Chondrocyte (in vitro differentiated cells): ENCODE measurements at regions not wholly inside any gene's neighbourhood (a gene's known extent, or its start where the extent isn't known, plus 50 kb on each side); places are given as distances from the start of the nearest gene placed in this dataset.

Source experiments
- DNase-seq: peaks from one replicate; pipeline ENCODE4 v3.0.0; 2021; ENCODE audit warnings: mixed read lengths, low spot score
- H3K27ac Mint-ChIP-seq: one replicate; pipeline ENCODE4 v1.8.0; 2021; ENCODE audit warnings: mild to moderate bottlenecking, moderate library complexity, mixed read lengths; ENCODE audit not compliant: unreplicated experiment
- H3K27me3 Mint-ChIP-seq: 2 replicates; pipeline ENCODE4 v1.8.0; 2021; ENCODE audit warnings: low read depth, mixed read lengths
- H3K36me3 Mint-ChIP-seq: 2 replicates; pipeline ENCODE4 v1.8.0; 2021; ENCODE audit warnings: low read depth, mixed read lengths
- H3K4me1 Mint-ChIP-seq: 2 replicates; pipeline ENCODE4 v1.8.0; 2021; ENCODE audit warnings: low read depth, mild to moderate bottlenecking, mixed read lengths
- H3K4me3 Mint-ChIP-seq: one replicate; pipeline ENCODE4 v1.8.0; 2021; ENCODE audit warnings: mild to moderate bottlenecking, moderate library complexity, mixed read lengths; ENCODE audit not compliant: unreplicated experiment
- H3K9me3 Mint-ChIP-seq: 2 replicates; pipeline ENCODE4 v1.8.0; 2021; ENCODE audit warnings: low read depth, mixed read lengths
- TF ChIP-seq, protein P1 (sequence below): fragments of 200-600 bp; sonication (generic); IDR thresholded peaks from 2 replicates; pipeline ENCODE4 v1.5.0; 2021; ENCODE audit warnings: antibody characterized with exemption, mild to moderate bottlenecking, moderate library complexity

DNA sequence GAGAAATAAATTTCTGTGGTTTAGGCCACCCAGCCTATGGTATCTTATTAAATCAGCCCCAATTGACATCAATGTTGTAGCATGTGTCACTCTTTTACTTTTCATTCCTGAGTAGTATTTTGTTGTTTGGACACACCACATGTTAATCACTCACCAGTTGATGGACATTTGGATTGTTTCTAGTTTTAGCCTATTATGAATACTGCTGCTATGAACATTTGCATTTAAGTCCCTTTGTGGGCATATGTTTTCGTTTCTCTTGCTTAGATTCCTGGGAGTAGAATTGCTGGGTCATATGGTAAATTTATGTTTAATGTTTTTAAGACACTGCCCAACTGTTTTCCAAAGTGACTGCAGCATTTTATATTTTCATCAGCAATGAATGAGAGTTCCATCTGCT lies 50.2 kb upstream of the NUF2 start:
- Mint-ChIP-seq H3K9me3 (peaks cover 3% of the 10 kb centered on the region), H3K4me1 (peaks cover 27% of the 10 kb centered on the region), H3K36me3 (no peaks in the 10 kb centered on the region), H3K27ac (peak overlapping the region; percentile 59), H3K27me3 (no peaks in the 10 kb centered on the region), H3K4me3 (no peak overlapping the region)
- no peak for DNase-seq
- TF ChIP-seq, protein P1, sequence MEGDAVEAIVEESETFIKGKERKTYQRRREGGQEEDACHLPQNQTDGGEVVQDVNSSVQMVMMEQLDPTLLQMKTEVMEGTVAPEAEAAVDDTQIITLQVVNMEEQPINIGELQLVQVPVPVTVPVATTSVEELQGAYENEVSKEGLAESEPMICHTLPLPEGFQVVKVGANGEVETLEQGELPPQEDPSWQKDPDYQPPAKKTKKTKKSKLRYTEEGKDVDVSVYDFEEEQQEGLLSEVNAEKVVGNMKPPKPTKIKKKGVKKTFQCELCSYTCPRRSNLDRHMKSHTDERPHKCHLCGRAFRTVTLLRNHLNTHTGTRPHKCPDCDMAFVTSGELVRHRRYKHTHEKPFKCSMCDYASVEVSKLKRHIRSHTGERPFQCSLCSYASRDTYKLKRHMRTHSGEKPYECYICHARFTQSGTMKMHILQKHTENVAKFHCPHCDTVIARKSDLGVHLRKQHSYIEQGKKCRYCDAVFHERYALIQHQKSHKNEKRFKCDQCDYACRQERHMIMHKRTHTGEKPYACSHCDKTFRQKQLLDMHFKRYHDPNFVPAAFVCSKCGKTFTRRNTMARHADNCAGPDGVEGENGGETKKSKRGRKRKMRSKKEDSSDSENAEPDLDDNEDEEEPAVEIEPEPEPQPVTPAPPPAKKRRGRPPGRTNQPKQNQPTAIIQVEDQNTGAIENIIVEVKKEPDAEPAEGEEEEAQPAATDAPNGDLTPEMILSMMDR = no peak
